SK-N-SH (cell line): ENCODE measurements at regions not wholly inside any gene's neighbourhood (a gene's known extent, or its start where the extent isn't known, plus 50 kb on each side); places are given as distances from the start of the nearest gene placed in this dataset.

Experiments
- CTCF ChIA-PET: fragments of 300-600, 350-600 bp; formaldehyde crosslinking; extraction: SDS; loops from one replicate; lab custom pipeline; 2021; lab: Yijun Ruan, JAX
- POLR2A ChIA-PET: fragments of 350-600 bp; sonication (Branson Sonifier 250); formaldehyde crosslinking; extraction: SDS; loops from one replicate; lab custom pipeline; 2020; ENCODE audit warnings: antibody characterized with exemption, inconsistent platforms; lab: Yijun Ruan, JAX
- DNase-seq: peaks from one replicate; pipeline ENCODE4 v3.0.0; 2012
- H2AFZ ChIP-seq: fragments of 200-600 bp; sonication (generic); 2 replicates; pipeline ENCODE4 v1.8.1; 2016; ENCODE audit warnings: antibody characterized with exemption, mild to moderate bottlenecking, low read depth
- H3F3A ChIP-seq: fragments of 200-600 bp; sonication (generic); replicated peaks from 2 replicates; pipeline ENCODE3; 2016; ENCODE audit warnings: antibody characterized with exemption, mild to moderate bottlenecking; ENCODE audit not compliant: insufficient read depth
- H3K27ac ChIP-seq, 2 experiments: fragments of 200-500 bp in 1 of 2; fragments of 200-600 bp in 1 of 2; sonication (Bioruptor generic) in 1 of 2; sonication (generic), shearing (Covaris generic) in 1 of 2; 2 replicates each; pipeline versions ENCODE4 v1.5.1 to v1.6.1; 2014 to 2016; ENCODE audit warnings: low read depth in 2 of 2, inconsistent platforms in 1 of 2, low read length in 1 of 2, mild to moderate bottlenecking in 1 of 2, mixed read lengths in 1 of 2
- H3K27me3 ChIP-seq: fragments of 200-600 bp; sonication (generic), shearing (Covaris generic); 2 replicates; pipeline ENCODE4 v1.6.1; 2016; ENCODE audit warnings: mixed run types; ENCODE audit not compliant: insufficient read depth
- H3K36me3 ChIP-seq, 2 experiments: fragments of 200-500 bp in 1 of 2; fragments of 200-600 bp in 1 of 2; sonication (Bioruptor generic) in 1 of 2; sonication (generic) in 1 of 2; replicated peaks in 1 of 2; 2 replicates each; pipeline versions ENCODE3 to v1.5.1; 2014 to 2016; ENCODE audit warnings: low read length in 1 of 2, mild to moderate bottlenecking in 1 of 2; ENCODE audit not compliant: insufficient read depth in 2 of 2, control insufficient read depth in 1 of 2
- H3K4me1 ChIP-seq, 2 experiments: fragments of 200-500 bp in 1 of 2; fragments of 200-600 bp in 1 of 2; sonication (Bioruptor generic) in 1 of 2; sonication (generic), shearing (Covaris generic) in 1 of 2; 2 replicates each; pipeline versions ENCODE4 v1.5.1 to v1.6.1; 2014 to 2016; ENCODE audit warnings: low read depth in 1 of 2, low read length in 1 of 2, mixed run types in 1 of 2; ENCODE audit not compliant: insufficient read depth in 2 of 2, control insufficient read depth in 1 of 2
- H3K4me2 ChIP-seq: fragments of 200-600 bp; sonication (generic), shearing (Covaris generic); 2 replicates; pipeline ENCODE4 v1.6.1; 2017; ENCODE audit warnings: mixed run types
- H3K4me3 ChIP-seq, 2 experiments: fragments of 200-500 bp in 1 of 2; fragments of 200-600 bp in 1 of 2; sonication (Bioruptor generic) in 1 of 2; sonication (generic), shearing (Covaris generic) in 1 of 2; 2 replicates each; pipeline versions ENCODE4 v1.5.1 to v1.8.1; 2014 to 2016; ENCODE audit warnings: low read depth in 2 of 2, inconsistent platforms in 1 of 2, low read length in 1 of 2, mild to moderate bottlenecking in 1 of 2, mixed read lengths in 1 of 2, moderate library complexity in 1 of 2
- H3K79me2 ChIP-seq: fragments of 200-600 bp; sonication (generic); 2 replicates; pipeline ENCODE4 v1.8.1; 2017; ENCODE audit warnings: mild to moderate bottlenecking; ENCODE audit not compliant: insufficient read depth
- H3K9ac ChIP-seq: fragments of 200-600 bp; sonication (generic); 2 replicates; pipeline ENCODE4 v1.6.1; 2017; ENCODE audit warnings: mixed run types
- H3K9me2 ChIP-seq: fragments of 200-600 bp; sonication (generic); 2 replicates; pipeline ENCODE4 v1.6.1; 2017; ENCODE audit warnings: mixed run types
- H3K9me3 ChIP-seq: fragments of 200-600 bp; sonication (generic); 2 replicates; pipeline ENCODE4 v1.6.1; 2017; ENCODE audit warnings: mixed run types, mild to moderate bottlenecking, moderate library complexity
- H4K20me1 ChIP-seq: fragments of 200-600 bp; sonication (generic); 2 replicates; pipeline ENCODE4 v1.6.1; 2017; ENCODE audit warnings: mild to moderate bottlenecking, mixed run types; ENCODE audit not compliant: insufficient read depth
- CHD2 ChIP-seq: fragments of 150-350 bp; IDR thresholded peaks from 2 replicates; pipeline ENCODE4 v1.6.1; 2018; ENCODE audit warnings: low read length; ENCODE audit not compliant: partially characterized antibody
- ELF1 ChIP-seq: IDR thresholded peaks from 2 replicates; pipeline ENCODE4 v1.4.0; 2012
- EZH2phosphoT487 ChIP-seq: fragments of 200-600 bp; sonication (generic); IDR thresholded peaks from 2 replicates; pipeline ENCODE4 v1.6.1; 2017; ENCODE audit warnings: low read depth, mixed run types, mild to moderate bottlenecking, antibody characterized with exemption, moderate library complexity, borderline replicate concordance
- FOSL2 ChIP-seq: IDR thresholded peaks from 2 replicates; pipeline ENCODE4 v1.4.0; 2012; ENCODE audit warnings: low read depth, mild to moderate bottlenecking, moderate library complexity, borderline replicate concordance
- GATA2 ChIP-seq: sonication (generic); formaldehyde crosslinking; IDR thresholded peaks from 2 replicates; pipeline ENCODE4 v1.5.0; 2020; ENCODE audit warnings: mild to moderate bottlenecking, missing genetic modification reagents
- JUND ChIP-seq: IDR thresholded peaks from 2 replicates; pipeline ENCODE4 v1.4.0; 2012
- MAX ChIP-seq: IDR thresholded peaks from 2 replicates; pipeline ENCODE4 v1.4.0; 2012; ENCODE audit warnings: low read depth
- MEF2A ChIP-seq: IDR thresholded peaks from 2 replicates; pipeline ENCODE4 v1.4.0; 2012; ENCODE audit warnings: low read depth, borderline replicate concordance
- MXI1 ChIP-seq: IDR thresholded peaks from 2 replicates; pipeline ENCODE4 v1.6.1; 2012; ENCODE audit warnings: mild to moderate bottlenecking, low read depth, low read length, improper control_type of control experiment
- POLR2AphosphoS5 ChIP-seq: IDR thresholded peaks from 2 replicates; pipeline ENCODE4 v1.6.1; 2012; ENCODE audit warnings: low read depth, low read length
- RCOR1 ChIP-seq: fragments of 150-350 bp; IDR thresholded peaks from 2 replicates; pipeline ENCODE4 v1.6.1; 2017; ENCODE audit warnings: antibody characterized with exemption, low read length
- REST ChIP-seq: IDR thresholded peaks from 2 replicates; pipeline ENCODE4 v1.6.1; 2012; ENCODE audit warnings: mild to moderate bottlenecking, low read depth, low read length, moderate library complexity
- RFX5 ChIP-seq: IDR thresholded peaks from 2 replicates; pipeline ENCODE4 v1.6.1; 2012; ENCODE audit warnings: mild to moderate bottlenecking, improper control_type of control experiment, low read length
- RXRA ChIP-seq: IDR thresholded peaks from 2 replicates; pipeline ENCODE4 v1.4.0; 2012; ENCODE audit warnings: low read depth, mild to moderate bottlenecking, borderline replicate concordance
- SMC3 ChIP-seq: IDR thresholded peaks from 2 replicates; pipeline ENCODE4 v1.6.1; 2012; ENCODE audit warnings: low read depth, low read length, improper control_type of control experiment
- TCF12 ChIP-seq: IDR thresholded peaks from 2 replicates; pipeline ENCODE4 v1.4.0; 2012
- USF1 ChIP-seq: IDR thresholded peaks from 2 replicates; pipeline ENCODE4 v1.4.0; 2012; ENCODE audit warnings: low read depth, borderline replicate concordance
- YY1 ChIP-seq: IDR thresholded peaks from 2 replicates; pipeline ENCODE4 v1.4.0; 2012; ENCODE audit warnings: low read depth, mild to moderate bottlenecking
- WGBS: methylation state at CpG from one replicate; pipeline ENCODE4 v1.1.6; 2017; ENCODE audit warnings: low lambda C conversion rate; 5-methylcytosine and 5-hydroxymethylcytosine counted together
- TF ChIP-seq, protein P1 (sequence below): IDR thresholded peaks from 2 replicates; pipeline ENCODE4; 2012
- TF ChIP-seq, protein P2 (sequence below): fragments of 150-350 bp; IDR thresholded peaks from 2 replicates; pipeline ENCODE4 v1.6.1; 2017; ENCODE audit warnings: antibody characterized with exemption, low read length, low read depth, borderline replicate concordance

DNA sequence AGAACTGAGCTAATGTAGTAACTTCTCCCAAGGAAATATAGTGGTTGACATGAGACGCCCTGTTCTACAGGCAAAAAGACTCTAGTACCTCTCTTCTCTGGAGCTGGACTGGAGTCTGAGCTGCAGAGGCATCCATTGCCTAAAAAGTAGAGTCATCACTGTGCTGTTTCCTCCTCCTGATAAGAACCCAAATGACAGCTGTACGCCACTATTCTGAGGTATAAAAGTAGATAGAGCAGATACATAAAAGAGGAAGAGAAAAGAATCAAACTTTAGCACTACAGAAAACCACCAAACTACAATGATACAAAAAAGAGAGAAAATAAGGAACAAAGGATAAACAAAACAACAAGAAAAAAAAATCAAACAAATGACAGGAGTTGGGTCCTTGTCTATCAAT is 1568.8 kb downstream of the PLA2G4A start (continued):
- TF ChIP-seq REST (no peak), MXI1 (no peak), JUND (no peak), YY1 (no peak), SMC3 (no peak)
- TF ChIP-seq, protein P1, sequence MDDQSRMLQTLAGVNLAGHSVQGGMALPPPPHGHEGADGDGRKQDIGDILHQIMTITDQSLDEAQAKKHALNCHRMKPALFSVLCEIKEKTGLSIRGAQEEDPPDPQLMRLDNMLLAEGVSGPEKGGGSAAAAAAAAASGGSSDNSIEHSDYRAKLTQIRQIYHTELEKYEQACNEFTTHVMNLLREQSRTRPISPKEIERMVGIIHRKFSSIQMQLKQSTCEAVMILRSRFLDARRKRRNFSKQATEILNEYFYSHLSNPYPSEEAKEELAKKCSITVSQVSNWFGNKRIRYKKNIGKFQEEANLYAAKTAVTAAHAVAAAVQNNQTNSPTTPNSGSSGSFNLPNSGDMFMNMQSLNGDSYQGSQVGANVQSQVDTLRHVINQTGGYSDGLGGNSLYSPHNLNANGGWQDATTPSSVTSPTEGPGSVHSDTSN = no peak

DNA sequence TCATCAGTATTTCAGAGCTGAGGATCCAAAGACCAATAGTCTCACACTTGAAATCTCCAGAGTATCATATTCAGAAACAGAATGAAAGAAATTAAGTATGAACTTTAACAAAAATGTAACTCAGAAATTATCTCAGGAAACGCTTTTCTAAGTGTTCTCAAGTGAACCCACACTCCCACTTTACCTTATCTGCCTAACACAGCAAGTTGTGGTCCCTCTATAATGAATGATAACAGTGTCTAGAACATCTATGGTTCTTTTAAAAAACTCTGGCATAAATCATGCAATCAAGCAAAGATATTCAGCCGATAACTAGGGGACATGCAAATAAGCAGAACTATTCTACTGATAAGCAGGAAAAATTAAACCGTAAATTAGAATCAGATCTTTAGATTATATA is 1574.2 kb downstream of the PLA2G4A start:
- ChIA-PET POLR2A (no interaction called here), CTCF (no interaction called here)
- H3K79me2 ChIP-seq = no peaks in the 10 kb centered on the region
- no peak overlapping the region for H2AFZ ChIP-seq
- no peaks in the 10 kb centered on the region for H3K36me3 ChIP-seq
- no peaks in the 10 kb centered on the region for H3K4me1 ChIP-seq
- no peaks in the 10 kb centered on the region for H3K27me3 ChIP-seq
- no peaks in the 10 kb centered on the region for H3K9me2 ChIP-seq
- no peak overlapping the region for H3K9ac ChIP-seq
- H4K20me1 ChIP-seq = no peaks in the 10 kb centered on the region
- TF ChIP-seq ELF1 (no peak), USF1 (no peak), JUND (no peak), CHD2 (no peak), FOSL2 (no peak), RFX5 (no peak), GATA2 (no peak), TCF12 (no peak), RXRA (no peak), EZH2phosphoT487 (no peak), MAX (no peak), RCOR1 (no peak), SMC3 (no peak), YY1 (no peak), POLR2AphosphoS5 (no peak), REST (no peak), MXI1 (no peak), MEF2A (no peak)
- TF ChIP-seq, protein P2, sequence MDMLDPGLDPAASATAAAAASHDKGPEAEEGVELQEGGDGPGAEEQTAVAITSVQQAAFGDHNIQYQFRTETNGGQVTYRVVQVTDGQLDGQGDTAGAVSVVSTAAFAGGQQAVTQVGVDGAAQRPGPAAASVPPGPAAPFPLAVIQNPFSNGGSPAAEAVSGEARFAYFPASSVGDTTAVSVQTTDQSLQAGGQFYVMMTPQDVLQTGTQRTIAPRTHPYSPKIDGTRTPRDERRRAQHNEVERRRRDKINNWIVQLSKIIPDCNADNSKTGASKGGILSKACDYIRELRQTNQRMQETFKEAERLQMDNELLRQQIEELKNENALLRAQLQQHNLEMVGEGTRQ = no peak
- TF ChIP-seq, protein P1 = no peak
- H3K4me3 ChIP-seq = no peak overlapping the region
- 85% methylated on average over 3 of the region's 3 CpGs for WGBS
- H3K4me2 ChIP-seq = no peak overlapping the region
- no peak overlapping the region for H3K27ac ChIP-seq
- DNase-seq = no peak
- no peaks in the 10 kb centered on the region; the same call in 1 of the 2 replicates for H3K9me3 ChIP-seq
- no peaks in the 10 kb centered on the region for H3F3A ChIP-seq
